ENCODE measurements at regions not wholly inside any gene's neighbourhood (a gene's known extent, or its start where the extent isn't known, plus 50 kb on each side); places are given as distances from the start of the nearest gene placed in this dataset.

DNA sequence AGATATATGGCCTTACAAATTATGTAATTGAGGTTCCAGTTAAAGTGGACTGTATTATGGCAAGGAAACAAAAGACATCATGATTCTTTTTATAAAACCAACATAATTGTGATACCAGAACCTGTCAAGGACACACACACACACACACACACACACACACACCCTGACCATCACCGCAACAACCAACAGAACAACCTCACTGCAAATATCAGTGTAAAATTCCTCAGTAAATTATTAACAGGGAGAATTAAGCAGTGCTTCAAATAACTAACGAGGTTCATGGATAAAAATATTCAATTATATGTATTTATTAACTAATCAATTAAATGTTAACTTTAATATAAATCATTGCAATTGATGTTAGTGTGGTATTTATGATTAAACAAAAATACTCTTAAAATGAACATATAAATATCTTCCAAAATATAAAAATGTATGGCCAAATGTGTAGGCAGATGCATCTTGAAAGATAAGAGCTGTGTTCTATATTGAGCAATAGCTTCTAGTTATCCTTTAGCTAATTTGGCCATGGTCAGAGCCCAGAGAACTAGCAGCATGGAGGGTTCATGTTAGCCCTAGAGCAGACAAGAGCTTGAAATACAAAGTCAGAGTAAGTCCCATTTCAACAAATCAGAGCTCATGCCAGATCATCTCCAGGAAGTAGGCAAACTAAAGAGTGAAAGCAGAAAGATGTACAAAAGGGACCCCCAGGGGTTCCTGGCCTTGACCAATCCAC is 280.5 kb upstream of the ADAMTS16 start:
- no peaks in the 10 kb centered on the region for H3K27me3 ChIP-seq (replicated peaks; ENCODE audit: insufficient read depth)
- H3K4me3 ChIP-seq = no peak overlapping the region
- no peaks in the 10 kb centered on the region for H3K9me3 ChIP-seq
- ATAC-seq (ENCODE audit: insufficient number of reproducible peaks, low FRiP score, low read depth) = no peak
- no peak for DNase-seq (ENCODE audit: low spot score)
- TF ChIP-seq, protein P1, sequence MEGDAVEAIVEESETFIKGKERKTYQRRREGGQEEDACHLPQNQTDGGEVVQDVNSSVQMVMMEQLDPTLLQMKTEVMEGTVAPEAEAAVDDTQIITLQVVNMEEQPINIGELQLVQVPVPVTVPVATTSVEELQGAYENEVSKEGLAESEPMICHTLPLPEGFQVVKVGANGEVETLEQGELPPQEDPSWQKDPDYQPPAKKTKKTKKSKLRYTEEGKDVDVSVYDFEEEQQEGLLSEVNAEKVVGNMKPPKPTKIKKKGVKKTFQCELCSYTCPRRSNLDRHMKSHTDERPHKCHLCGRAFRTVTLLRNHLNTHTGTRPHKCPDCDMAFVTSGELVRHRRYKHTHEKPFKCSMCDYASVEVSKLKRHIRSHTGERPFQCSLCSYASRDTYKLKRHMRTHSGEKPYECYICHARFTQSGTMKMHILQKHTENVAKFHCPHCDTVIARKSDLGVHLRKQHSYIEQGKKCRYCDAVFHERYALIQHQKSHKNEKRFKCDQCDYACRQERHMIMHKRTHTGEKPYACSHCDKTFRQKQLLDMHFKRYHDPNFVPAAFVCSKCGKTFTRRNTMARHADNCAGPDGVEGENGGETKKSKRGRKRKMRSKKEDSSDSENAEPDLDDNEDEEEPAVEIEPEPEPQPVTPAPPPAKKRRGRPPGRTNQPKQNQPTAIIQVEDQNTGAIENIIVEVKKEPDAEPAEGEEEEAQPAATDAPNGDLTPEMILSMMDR (IDR thresholded peaks at IDR 0.05) = no peak
- no peaks in the 10 kb centered on the region for H3K36me3 ChIP-seq
- no peak overlapping the region for H3K27ac ChIP-seq
- no peaks in the 10 kb centered on the region for H3K4me1 ChIP-seq (ENCODE audit: control insufficient read depth in 1 of 2, low read depth in 2 of 2)

DNA sequence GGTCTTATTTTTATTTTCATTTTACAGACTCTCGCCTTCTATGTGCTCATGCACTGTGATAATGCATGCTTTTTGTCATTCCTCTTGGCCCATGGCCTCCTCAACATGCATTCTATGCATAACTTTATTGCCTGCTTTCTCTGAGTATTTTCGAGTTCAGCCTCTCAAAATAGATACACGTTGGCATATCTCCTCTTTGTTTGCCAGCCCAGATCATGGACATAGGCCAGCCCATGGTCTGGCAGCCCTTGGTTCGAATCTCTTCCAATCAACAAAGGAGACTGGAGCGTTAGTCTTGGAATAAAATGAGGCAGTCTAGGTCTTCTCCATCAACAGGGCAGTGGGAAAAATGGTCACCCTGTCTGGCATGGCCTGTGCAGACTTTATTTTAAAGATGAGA is 279.5 kb upstream of the ADAMTS16 start:
- TF ChIP-seq, protein P1 (IDR thresholded peaks at IDR 0.05) = no peak

DNA sequence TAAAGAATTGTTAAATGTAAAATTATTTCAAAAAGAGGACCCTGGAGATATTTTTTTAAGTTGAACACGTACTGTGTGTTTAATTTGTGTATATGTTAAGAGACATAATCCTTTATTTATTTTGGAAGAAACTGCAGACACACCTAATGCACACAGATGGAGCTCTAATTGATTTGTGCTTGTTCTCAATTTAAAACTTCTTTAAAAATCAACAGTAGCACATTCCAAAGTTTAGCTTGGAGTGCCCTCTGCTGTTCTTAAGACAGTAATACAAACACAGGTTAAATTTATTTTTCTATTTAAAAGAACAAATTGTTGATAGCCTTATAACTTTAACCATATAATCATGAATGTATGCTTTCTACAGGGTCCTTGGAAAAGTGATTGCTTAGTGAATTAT is 277.6 kb upstream of the ADAMTS16 start:
- ATAC-seq (ENCODE audit: insufficient number of reproducible peaks, low FRiP score, low read depth) (no peak), DNase-seq (ENCODE audit: low spot score) (no peak)
- no peaks in the 10 kb centered on the region for H3K9me3 ChIP-seq
- no peak overlapping the region for H3K4me3 ChIP-seq
- H3K27me3 ChIP-seq (replicated peaks; ENCODE audit: insufficient read depth) = no peaks in the 10 kb centered on the region
- TF ChIP-seq, protein P1 (IDR thresholded peaks at IDR 0.05) = no peak
- H3K36me3 ChIP-seq = no peaks in the 10 kb centered on the region
- H3K4me1 ChIP-seq (ENCODE audit: control insufficient read depth in 1 of 2, low read depth in 2 of 2) = no peaks in the 10 kb centered on the region
- H3K27ac ChIP-seq = no peak overlapping the region

More for the DNA sequence above, 279.5 kb upstream of the ADAMTS16 start:
- no peaks in the 10 kb centered on the region for H3K9me3 ChIP-seq
- no peaks in the 10 kb centered on the region for H3K36me3 ChIP-seq
- ATAC-seq (ENCODE audit: insufficient number of reproducible peaks, low FRiP score, low read depth) (no peak), DNase-seq (ENCODE audit: low spot score) (no peak)
- H3K27me3 ChIP-seq (replicated peaks; ENCODE audit: insufficient read depth) = no peaks in the 10 kb centered on the region
- H3K27ac ChIP-seq = no peak overlapping the region
- H3K4me1 ChIP-seq (ENCODE audit: control insufficient read depth in 1 of 2, low read depth in 2 of 2) = no peaks in the 10 kb centered on the region
- no peak overlapping the region for H3K4me3 ChIP-seq

DNA sequence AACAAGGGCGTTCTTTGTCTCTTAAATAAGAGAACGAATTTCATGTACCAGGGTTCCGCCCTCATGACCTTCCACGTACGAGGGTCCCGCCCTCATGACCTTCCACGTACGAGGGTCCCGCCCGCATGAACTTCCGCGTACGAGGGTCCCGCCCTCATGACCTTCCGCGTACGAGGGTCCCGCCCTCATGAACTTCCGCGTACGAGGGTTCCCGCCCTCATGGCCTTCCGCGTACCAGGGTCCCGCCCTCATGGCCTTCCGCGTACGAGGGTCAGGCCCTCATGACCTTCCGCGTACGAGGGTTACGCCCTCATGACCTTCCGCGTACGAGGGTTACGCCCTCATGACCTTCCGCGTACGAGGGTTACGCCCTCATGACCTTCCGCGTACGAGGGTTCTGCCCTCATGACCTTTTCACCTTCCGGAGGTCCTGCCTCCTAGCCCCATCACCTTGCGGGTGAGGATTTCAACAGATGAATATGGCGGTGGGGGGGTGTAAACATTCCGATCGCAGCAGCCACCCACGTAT is 273.9 kb upstream of the ADAMTS16 start:
- H3K9me3 ChIP-seq = no peaks in the 10 kb centered on the region
- no peaks in the 10 kb centered on the region for H3K4me1 ChIP-seq (ENCODE audit: control insufficient read depth in 1 of 2, low read depth in 2 of 2)
- ATAC-seq (ENCODE audit: insufficient number of reproducible peaks, low FRiP score, low read depth) (no peak), DNase-seq (ENCODE audit: low spot score) (no peak)
- no peaks in the 10 kb centered on the region for H3K36me3 ChIP-seq
- no peak overlapping the region for H3K4me3 ChIP-seq
- no peak overlapping the region for H3K27ac ChIP-seq
- H3K27me3 ChIP-seq (replicated peaks; ENCODE audit: insufficient read depth) = no peaks in the 10 kb centered on the region
- TF ChIP-seq, protein P1 (IDR thresholded peaks at IDR 0.05) = no peak

DNA sequence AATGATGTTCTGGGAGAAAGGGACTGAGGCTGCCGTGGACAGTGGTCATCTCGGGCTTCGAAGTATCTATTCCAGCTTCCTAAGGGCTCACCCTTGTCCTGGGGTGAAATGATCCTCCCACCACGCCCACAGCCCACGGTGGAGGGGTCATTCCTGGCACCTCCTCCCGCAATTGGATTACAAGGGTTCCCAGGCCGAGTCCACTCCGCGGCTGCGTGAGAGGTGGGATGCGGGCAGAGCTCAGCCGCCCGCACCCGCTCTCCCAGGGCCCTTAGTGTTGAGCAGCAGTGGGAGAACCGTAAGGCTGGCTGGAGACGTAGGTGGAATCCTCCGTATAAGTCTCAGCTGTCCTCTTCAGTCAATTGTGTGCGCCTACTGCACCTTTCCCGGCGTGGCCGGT is 273.3 kb upstream of the ADAMTS16 start:
- TF ChIP-seq, protein P1 (IDR thresholded peaks at IDR 0.05) = no peak
- no peaks in the 10 kb centered on the region for H3K4me1 ChIP-seq (ENCODE audit: control insufficient read depth in 1 of 2, low read depth in 2 of 2)
- no peak for ATAC-seq (ENCODE audit: insufficient number of reproducible peaks, low FRiP score, low read depth)

More for the DNA sequence above, 273.3 kb upstream of the ADAMTS16 start:
- H3K27me3 ChIP-seq (replicated peaks; ENCODE audit: insufficient read depth) = no peaks in the 10 kb centered on the region
- H3K9me3 ChIP-seq = no peaks in the 10 kb centered on the region
- H3K36me3 ChIP-seq = no peaks in the 10 kb centered on the region
- no peak overlapping the region for H3K4me3 ChIP-seq
- DNase-seq (ENCODE audit: low spot score) = no peak
- no peak overlapping the region for H3K27ac ChIP-seq

Measured in thoracic aorta (tissue), 2 donors.